ENCODE measurements at regions not wholly inside any gene's neighbourhood (a gene's known extent, or its start where the extent isn't known, plus 50 kb on each side); places are given as distances from the start of the nearest gene placed in this dataset.

DNA sequence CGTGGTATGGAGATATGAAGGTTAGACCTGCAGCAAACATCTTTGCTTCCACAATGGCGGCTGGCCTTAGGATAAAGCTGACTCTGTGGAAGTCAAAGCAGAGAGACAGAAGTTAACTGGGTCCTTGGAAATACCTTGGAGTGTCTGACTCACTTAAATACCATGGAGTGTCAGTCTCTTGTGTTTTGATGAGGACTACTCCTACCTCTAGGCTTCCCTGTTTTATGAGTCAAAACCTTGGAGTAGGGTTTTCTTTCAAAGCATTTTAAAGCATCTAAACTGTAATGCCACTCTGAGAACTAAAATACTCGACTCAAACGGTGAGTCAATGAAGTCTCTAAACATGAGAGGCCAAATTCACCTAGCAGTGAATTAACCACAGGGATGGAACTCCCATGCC, 329.1 kb downstream of the SAMD5 start:
- Histone ChIP-seq H3K4me3 (ENCODE audit: low read depth, low read length) (no peak overlapping the region), H3K36me3 (no peaks in the 10 kb centered on the region), H3K4me1 (no peaks in the 10 kb centered on the region), H3K27me3 (no peaks in the 10 kb centered on the region), H3K9me3 (no peaks in the 10 kb centered on the region)
- DNase-seq = no peak
- TF ChIP-seq, protein P1, sequence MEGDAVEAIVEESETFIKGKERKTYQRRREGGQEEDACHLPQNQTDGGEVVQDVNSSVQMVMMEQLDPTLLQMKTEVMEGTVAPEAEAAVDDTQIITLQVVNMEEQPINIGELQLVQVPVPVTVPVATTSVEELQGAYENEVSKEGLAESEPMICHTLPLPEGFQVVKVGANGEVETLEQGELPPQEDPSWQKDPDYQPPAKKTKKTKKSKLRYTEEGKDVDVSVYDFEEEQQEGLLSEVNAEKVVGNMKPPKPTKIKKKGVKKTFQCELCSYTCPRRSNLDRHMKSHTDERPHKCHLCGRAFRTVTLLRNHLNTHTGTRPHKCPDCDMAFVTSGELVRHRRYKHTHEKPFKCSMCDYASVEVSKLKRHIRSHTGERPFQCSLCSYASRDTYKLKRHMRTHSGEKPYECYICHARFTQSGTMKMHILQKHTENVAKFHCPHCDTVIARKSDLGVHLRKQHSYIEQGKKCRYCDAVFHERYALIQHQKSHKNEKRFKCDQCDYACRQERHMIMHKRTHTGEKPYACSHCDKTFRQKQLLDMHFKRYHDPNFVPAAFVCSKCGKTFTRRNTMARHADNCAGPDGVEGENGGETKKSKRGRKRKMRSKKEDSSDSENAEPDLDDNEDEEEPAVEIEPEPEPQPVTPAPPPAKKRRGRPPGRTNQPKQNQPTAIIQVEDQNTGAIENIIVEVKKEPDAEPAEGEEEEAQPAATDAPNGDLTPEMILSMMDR (IDR thresholded peaks at IDR 0.05; ENCODE audit: low read depth, low read length) = no peak

DNA sequence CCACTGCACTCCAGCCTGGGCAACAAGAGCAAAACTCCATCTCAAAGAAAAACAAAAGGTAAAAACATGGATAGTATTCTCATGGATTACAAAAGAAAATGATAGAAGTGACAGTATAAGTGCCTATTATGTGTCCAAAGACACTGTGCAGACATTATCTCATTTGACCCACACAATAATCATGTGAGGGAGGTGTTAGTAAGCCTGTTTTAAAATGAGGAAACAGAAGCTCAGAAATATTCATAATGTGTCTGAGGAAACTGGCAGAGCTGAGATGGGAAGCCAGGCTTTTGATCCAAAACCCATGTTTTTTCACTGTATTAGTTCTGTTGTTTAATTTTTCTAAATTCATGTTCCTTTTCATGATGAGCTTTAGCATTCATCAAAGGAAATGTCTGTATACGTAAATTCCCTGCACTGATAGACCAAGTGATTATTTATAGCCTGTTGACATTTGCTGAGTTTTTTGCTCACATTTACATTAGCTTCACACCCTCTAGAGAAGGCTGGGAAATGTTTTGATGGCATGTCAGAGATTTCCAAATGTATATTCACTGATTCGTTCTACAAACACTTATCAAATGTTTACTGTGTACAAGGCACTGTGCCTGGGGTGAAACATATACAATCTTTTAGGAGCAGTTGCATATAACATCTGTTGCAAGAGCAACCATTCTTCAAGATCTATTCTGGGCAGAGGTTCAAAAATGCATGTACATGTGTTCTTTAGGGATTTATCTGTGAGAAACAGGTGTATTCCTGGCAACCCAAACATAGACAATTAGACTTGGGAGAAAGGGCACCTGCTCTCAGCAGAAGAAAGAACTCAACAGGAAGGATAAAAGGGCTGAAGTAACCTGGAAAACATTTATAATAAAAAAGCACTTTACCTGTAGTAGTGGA, 331.5 kb downstream of the SAMD5 start:
- Histone ChIP-seq H3K9me3 (no peaks in the 10 kb centered on the region), H3K4me1 (no peaks in the 10 kb centered on the region), H3K36me3 (no peaks in the 10 kb centered on the region), H3K27me3 (no peaks in the 10 kb centered on the region), H3K4me3 (ENCODE audit: low read depth, low read length) (no peak overlapping the region)
- no peak for DNase-seq
- TF ChIP-seq, protein P1 (IDR thresholded peaks at IDR 0.05; ENCODE audit: low read depth, low read length) = no peak

DNA sequence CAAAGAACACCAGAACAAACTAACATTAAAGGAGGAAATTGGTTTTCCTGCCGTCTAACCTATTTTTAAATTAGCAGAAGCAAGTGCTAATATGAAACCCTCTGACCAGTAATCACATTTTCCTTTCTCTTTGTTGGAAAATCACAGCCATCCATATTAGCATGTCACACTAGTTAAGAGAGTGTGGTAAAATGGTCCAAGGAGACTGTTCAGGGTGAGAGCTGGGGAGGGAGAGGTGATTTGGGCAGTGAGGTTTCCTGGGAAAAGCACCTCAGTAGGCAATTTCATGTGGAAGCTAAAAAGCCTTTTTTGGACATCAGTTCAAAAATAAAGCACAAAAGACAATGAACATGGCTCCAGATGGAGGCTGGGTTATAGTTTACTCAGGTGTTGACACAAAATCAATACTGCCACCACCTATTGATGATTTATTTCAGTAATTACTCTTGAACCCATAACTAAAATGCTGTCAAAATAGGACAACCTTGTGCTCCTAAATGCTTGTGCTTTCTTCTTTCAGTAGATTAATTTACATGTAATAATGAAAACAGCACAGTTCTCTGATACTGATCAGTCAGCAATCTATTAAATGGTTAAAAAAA, 333.2 kb downstream of the SAMD5 start:
- Histone ChIP-seq H3K36me3 (no peaks in the 10 kb centered on the region), H3K27me3 (no peaks in the 10 kb centered on the region), H3K4me1 (no peaks in the 10 kb centered on the region), H3K4me3 (ENCODE audit: low read depth, low read length) (no peak overlapping the region), H3K9me3 (no peaks in the 10 kb centered on the region)
- TF ChIP-seq, protein P1 (IDR thresholded peaks at IDR 0.05; ENCODE audit: low read depth, low read length) = no peak
- DNase-seq = no peak

DNA sequence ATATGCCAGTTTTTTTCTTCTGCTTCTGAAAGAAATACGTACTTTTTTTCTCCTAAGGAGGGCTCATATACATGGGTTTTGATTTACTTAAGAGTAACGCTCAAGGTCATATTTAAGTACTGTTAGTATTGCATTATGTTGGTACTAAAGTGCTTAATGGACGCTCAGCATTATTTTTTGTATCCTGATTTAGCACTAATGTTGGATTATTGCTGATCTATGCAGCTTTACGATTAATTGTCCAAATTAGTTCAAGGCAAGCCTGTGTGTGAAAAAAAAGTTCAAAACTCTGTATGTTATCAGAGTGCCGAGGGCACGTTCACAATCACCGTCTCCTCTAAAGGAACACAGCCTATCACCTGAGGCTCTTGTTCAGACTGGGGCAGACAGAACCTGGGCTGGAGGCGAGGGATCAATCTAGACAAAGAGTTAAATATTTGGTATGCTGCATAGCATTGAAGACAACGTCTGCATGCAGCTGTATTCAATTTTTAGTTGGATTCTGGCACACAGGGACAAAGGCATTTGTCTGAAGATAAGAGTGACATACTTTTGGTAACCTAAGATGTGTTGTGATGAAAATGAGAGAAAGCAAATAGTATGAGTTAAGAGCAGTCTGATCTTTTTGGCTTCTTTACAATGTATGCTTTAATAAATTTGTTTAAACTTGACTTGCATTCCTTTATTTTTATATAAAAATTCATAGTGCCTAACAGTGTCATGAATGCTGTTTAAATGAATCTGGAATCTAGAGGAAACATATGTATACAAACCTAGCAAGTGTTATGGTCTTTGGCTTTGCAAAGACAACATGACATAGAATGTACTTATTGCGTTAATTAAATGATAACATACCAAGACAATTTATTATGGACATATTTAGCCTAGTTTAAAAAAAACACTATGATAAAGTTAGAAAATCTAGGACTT, 341.2 kb downstream of the SAMD5 start:
- Histone ChIP-seq H3K9me3 (no peaks in the 10 kb centered on the region), H3K4me3 (ENCODE audit: low read depth, low read length) (no peak overlapping the region), H3K4me1 (no peaks in the 10 kb centered on the region), H3K36me3 (no peaks in the 10 kb centered on the region), H3K27me3 (no peaks in the 10 kb centered on the region)
- no peak for DNase-seq
- TF ChIP-seq, protein P1 (IDR thresholded peaks at IDR 0.05; ENCODE audit: low read depth, low read length) = no peak

DNA sequence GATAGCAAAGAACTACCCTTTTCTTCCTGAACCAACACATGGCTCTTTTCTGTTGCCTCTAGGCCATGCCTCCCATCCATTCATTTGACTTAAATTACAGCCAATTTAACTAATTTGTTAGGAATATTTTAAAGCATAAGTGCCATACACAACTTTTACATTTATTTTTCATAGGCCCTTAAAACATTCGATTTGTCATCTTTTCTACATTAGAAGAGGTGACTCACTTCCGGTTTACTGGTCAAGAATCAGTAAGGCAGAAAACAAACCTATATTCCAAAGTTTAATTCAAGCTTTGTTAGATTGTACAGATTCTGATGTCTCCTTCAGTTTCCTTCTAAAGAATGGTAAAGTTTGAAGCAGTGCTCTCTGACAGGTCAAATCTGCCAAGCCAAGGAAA, 344.3 kb downstream of the SAMD5 start:
- Histone ChIP-seq H3K4me3 (ENCODE audit: low read depth, low read length) (no peak overlapping the region), H3K9me3 (no peaks in the 10 kb centered on the region), H3K36me3 (no peaks in the 10 kb centered on the region), H3K4me1 (no peaks in the 10 kb centered on the region), H3K27me3 (no peaks in the 10 kb centered on the region)
- TF ChIP-seq, protein P1 (IDR thresholded peaks at IDR 0.05; ENCODE audit: low read depth, low read length) = no peak
- no peak for DNase-seq

Measured in BE2C (cell line).